A673 (cell line): ENCODE measurements at regions not wholly inside any gene's neighbourhood (a gene's known extent, or its start where the extent isn't known, plus 50 kb on each side); places are given as distances from the start of the nearest gene placed in this dataset.

Experiments
- CTCF ChIP-seq: fragments of 300-800, 200-600 bp; sonication (generic); conservative IDR thresholded peaks from 2 replicates; pipeline ENCODE4 v1.5.1; 2017; ENCODE audit warnings: low read depth, mild to moderate bottlenecking, antibody characterized with exemption, low read length, moderate library complexity, mixed read lengths
- EZH2 ChIP-seq: fragments of 200-600 bp; sonication (generic); IDR thresholded peaks from 2 replicates; pipeline ENCODE4 v1.6.1; 2017; ENCODE audit warnings: borderline replicate concordance, low read depth, mild to moderate bottlenecking, mixed read lengths, antibody characterized with exemption, low read length; ENCODE audit not compliant: poor library complexity, severe bottlenecking

- TF ChIP-seq CTCF (no peak), EZH2 (no peak)
These were observed 87.3 kb upstream of the UNC5C start for GRCh38 chr4:95636061-95636460.
